Mesodermal cell (in vitro differentiated cells): ENCODE measurements at regions not wholly inside any gene's neighbourhood (a gene's known extent, or its start where the extent isn't known, plus 50 kb on each side); places are given as distances from the start of the nearest gene placed in this dataset.

Source experiments
- H3K27ac ChIP-seq: 2 replicates; pipeline ENCODE4 v1.7.0; 2013; ENCODE audit warnings: mild to moderate bottlenecking, low read depth, low read length, moderate library complexity; ENCODE audit not compliant: severe bottlenecking
- H3K36me3 ChIP-seq: 2 replicates; pipeline ENCODE4 v1.7.1; 2013; ENCODE audit warnings: mild to moderate bottlenecking, low read length, moderate library complexity; ENCODE audit not compliant: control insufficient read depth, insufficient read depth
- H3K4me1 ChIP-seq: one replicate; pipeline ENCODE4 v1.7.1; 2013; ENCODE audit warnings: mild to moderate bottlenecking, low read length; ENCODE audit not compliant: insufficient read depth, control insufficient read depth, poor library complexity, severe bottlenecking
- H3K4me3 ChIP-seq: 2 replicates; pipeline ENCODE4 v1.7.0; 2013; ENCODE audit warnings: low read length, control low read depth, mild to moderate bottlenecking; ENCODE audit not compliant: insufficient read depth, poor library complexity, severe bottlenecking; ENCODE audit errors: extremely low read depth
- H3K9me3 ChIP-seq: 2 replicates; pipeline ENCODE4 v1.7.1; 2013; ENCODE audit warnings: mild to moderate bottlenecking, low read length, moderate library complexity; ENCODE audit not compliant: control insufficient read depth
- WGBS, 2 experiments: methylation state at CpG; one replicate each; pipeline ENCODE4 v1.1.5; 2013; ENCODE audit warnings: missing lambda C conversion rate in 2 of 2; ENCODE audit not compliant: insufficient coverage in 2 of 2; 5-methylcytosine and 5-hydroxymethylcytosine counted together

- Histone ChIP-seq H3K9me3 (no peaks in the 10 kb centered on the region), H3K36me3 (no peaks in the 10 kb centered on the region), H3K4me1 (no peaks in the 10 kb centered on the region), H3K4me3 (no peak overlapping the region), H3K27ac (no peak overlapping the region)
- WGBS, 2 experiments: 80% methylated on average over 1 of the region's 1 CpG; no CpG with 5 or more reads in 1 of the 2 experiments
Measured at GRCh38 chr2:145040433-145040832, 520.5 kb upstream of the ZEB2 start.

GRCh38 chr2:145038041-145038525 is 518.2 kb upstream of the ZEB2 start:
- peaks cover under 1% of the 10 kb centered on the region for H3K4me1 ChIP-seq
- H3K9me3 ChIP-seq: peaks cover 4% of the 10 kb centered on the region
- H3K36me3 ChIP-seq: no peaks in the 10 kb centered on the region
- no peak overlapping the region for H3K27ac ChIP-seq
- no peak overlapping the region for H3K4me3 ChIP-seq
- 85 to 97% methylated on average over 4 of the region's 6 CpGs for WGBS, 2 experiments

GRCh38 chr2:145036421-145037011 is 516.6 kb upstream of the ZEB2 start:
- no peak overlapping the region for H3K27ac ChIP-seq
- H3K36me3 ChIP-seq: no peaks in the 10 kb centered on the region
- H3K9me3 ChIP-seq: peaks cover 4% of the 10 kb centered on the region
- H3K4me3 ChIP-seq: no peak overlapping the region
- H3K4me1 ChIP-seq: peaks cover 3% of the 10 kb centered on the region
- 90 to 93% methylated on average over 2 to 5 of the region's 6 CpGs for WGBS, 2 experiments

DNA sequence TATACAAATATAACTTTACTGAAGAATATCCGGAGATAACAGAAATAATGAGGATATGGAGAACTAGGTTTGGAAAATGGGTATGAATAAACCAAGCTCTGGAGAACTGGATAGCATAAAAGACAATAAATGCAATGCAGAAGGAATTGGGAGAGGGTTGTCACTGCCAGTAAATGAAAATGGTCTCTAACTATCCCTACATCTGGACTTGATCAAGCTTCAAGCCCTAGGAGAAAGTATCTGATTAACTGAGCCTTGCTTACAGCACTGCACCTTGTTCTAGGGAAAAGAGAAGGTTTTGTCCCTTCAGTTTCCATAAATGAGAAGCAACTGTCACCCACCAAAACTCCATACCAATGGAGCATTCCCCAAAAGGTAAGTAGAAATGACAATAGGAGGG is 514.6 kb upstream of the ZEB2 start:
- WGBS, 2 experiments: no CpG with 5 or more reads among the region's 1 CpG
- peaks cover 3% of the 10 kb centered on the region for H3K4me1 ChIP-seq
- peaks cover 4% of the 10 kb centered on the region for H3K9me3 ChIP-seq
- no peak overlapping the region for H3K27ac ChIP-seq
- H3K4me3 ChIP-seq: no peak overlapping the region
- H3K36me3 ChIP-seq: no peaks in the 10 kb centered on the region

- H3K4me3 ChIP-seq: no peak overlapping the region
- peaks cover 3% of the 10 kb centered on the region for H3K4me1 ChIP-seq
- no peaks in the 10 kb centered on the region for H3K36me3 ChIP-seq
- H3K27ac ChIP-seq: no peak overlapping the region
- 95 to 100% methylated on average over 1 of the region's 1 CpG for WGBS, 2 experiments
- peaks cover 4% of the 10 kb centered on the region for H3K9me3 ChIP-seq
Measured at GRCh38 chr2:145033438-145033837, 513.5 kb upstream of the ZEB2 start.

DNA sequence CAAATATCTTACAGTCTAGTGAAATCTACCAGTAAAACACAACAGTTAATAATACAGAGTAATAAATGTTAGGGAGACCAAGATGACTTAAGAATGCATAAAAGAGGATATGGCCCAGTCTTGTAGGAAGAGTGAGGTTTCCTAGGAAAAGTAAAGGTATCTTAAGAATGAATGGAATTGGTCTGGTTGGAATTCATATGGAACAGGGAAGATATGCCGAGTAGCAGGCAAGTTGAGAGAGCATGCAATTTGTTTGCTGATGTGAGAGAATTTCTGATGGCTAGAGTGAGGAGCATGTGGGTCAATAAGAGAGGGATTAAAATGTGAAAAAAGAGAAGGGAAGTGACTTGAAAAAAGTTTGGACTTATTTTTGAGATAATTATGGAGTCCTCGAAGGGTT is 512.9 kb upstream of the ZEB2 start:
- Histone ChIP-seq H3K27ac (no peak overlapping the region), H3K9me3 (peaks cover 4% of the 10 kb centered on the region), H3K4me3 (no peak overlapping the region), H3K36me3 (no peaks in the 10 kb centered on the region), H3K4me1 (peaks cover 9% of the 10 kb centered on the region)
- 57 to 82% methylated on average over 1 of the region's 2 CpGs for WGBS, 2 experiments

DNA sequence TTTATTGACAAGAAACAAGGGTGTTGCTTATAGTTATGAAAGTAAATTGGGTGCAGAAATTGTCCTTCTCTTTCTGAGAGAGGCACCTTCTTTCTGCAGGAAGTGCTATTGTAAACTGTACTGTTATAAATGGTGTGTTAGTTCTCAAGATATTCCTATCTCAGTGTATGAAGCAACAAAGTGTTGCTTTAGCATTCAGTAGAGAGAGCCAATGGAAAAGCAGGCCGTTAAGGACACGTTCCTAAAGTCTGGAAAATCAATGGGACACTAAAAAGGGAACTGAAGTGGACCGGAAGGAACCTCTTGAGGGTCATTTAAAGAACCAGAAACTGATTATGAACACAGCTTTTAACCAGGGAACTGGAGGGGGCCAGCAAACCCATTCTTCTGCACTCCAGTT is 510.0 kb upstream of the ZEB2 start:
- Histone ChIP-seq H3K9me3 (peaks cover 4% of the 10 kb centered on the region), H3K36me3 (no peaks in the 10 kb centered on the region), H3K4me3 (no peak overlapping the region), H3K27ac (no peak overlapping the region), H3K4me1 (peaks cover 11% of the 10 kb centered on the region)
- 92 to 95% methylated on average over 3 of the region's 3 CpGs for WGBS, 2 experiments

GRCh38 chr2:145029081-145029480 is 509.2 kb upstream of the ZEB2 start:
- no peak overlapping the region for H3K4me3 ChIP-seq
- H3K4me1 ChIP-seq: peaks cover 11% of the 10 kb centered on the region
- no peak overlapping the region for H3K27ac ChIP-seq
- WGBS, 2 experiments: no CpG with 5 or more reads among the region's 5 CpGs
- no peaks in the 10 kb centered on the region for H3K36me3 ChIP-seq
- H3K9me3 ChIP-seq: no peaks in the 10 kb centered on the region

GRCh38 chr2:145028101-145028920 is 508.4 kb upstream of the ZEB2 start:
- Histone ChIP-seq H3K4me1 (peaks cover 12% of the 10 kb centered on the region), H3K9me3 (no peaks in the 10 kb centered on the region), H3K36me3 (no peaks in the 10 kb centered on the region), H3K4me3 (no peak overlapping the region), H3K27ac (no peak overlapping the region)
- 86 to 100% methylated on average over 1 of the region's 8 CpGs for WGBS, 2 experiments

- no peak overlapping the region for H3K27ac ChIP-seq
- WGBS, 2 experiments: 90 to 93% methylated on average over 7 of the region's 13 CpGs
Measured at GRCh38 chr2:145026456-145027455, 506.8 kb upstream of the ZEB2 start.

More at GRCh38 chr2:145026456-145027455, 506.8 kb upstream of the ZEB2 start:
- Histone ChIP-seq H3K36me3 (no peaks in the 10 kb centered on the region), H3K4me3 (no peak overlapping the region), H3K9me3 (no peaks in the 10 kb centered on the region), H3K4me1 (peaks cover 16% of the 10 kb centered on the region)
